HEK293T (cell line): ENCODE measurements at regions not wholly inside any gene's neighbourhood (a gene's known extent, or its start where the extent isn't known, plus 50 kb on each side); places are given as distances from the start of the nearest gene placed in this dataset.

Experiments used
- L3MBTL2 ChIP-seq: fragments of 450-650 bp; conservative IDR thresholded peaks from 2 replicates; pipeline ENCODE4 v1.6.1; 2016; ENCODE audit warnings: mild to moderate bottlenecking
- SUZ12 ChIP-seq: fragments of 450-650 bp; IDR thresholded peaks from 2 replicates; pipeline ENCODE4 v1.6.1; 2016; ENCODE audit warnings: mild to moderate bottlenecking

DNA sequence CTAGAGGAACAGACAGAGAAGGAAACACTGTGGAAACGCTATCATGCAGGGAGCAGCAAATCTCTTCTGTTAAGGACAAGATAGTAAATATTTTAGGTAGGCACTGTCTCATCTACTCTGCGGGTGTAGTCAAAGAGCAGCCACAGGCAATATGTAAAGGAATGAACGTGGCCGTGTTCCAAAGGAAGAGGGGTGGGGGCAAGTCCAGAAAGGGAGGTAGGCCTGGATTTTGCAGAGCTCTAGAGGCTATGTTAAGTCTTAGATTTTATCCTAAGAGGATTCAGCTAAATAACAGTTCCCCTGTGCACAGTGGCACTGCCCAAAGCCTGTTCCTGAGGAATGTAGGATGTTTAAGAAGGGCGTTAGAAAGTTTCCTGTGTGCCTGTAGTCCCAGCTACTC is 161.6 kb downstream of the ACTL7B start:
- TF ChIP-seq SUZ12: no peak
- TF ChIP-seq L3MBTL2: no peak
